ENCODE measurements at regions not wholly inside any gene's neighbourhood (a gene's known extent, or its start where the extent isn't known, plus 50 kb on each side); places are given as distances from the start of the nearest gene placed in this dataset.
A peak's percentile ranks its signal among the peaks of the same experiment; 100 is the strongest.

GRCh38 chr3:94225148-94225865 is 162.4 kb downstream of the NSUN3 start:
- H3K9me3 ChIP-seq = no peaks in the 10 kb centered on the region
- intact Hi-C loops (cut with DNase I) = no loop called here
- H3K4me1 ChIP-seq = no peaks in the 10 kb centered on the region
- H3K27ac ChIP-seq = no peak overlapping the region
- H3K9ac ChIP-seq (ENCODE audit: low read depth in 2 of 2, low read length in 2 of 2) = no peak overlapping the region
- H3K36me3 ChIP-seq = no peaks in the 10 kb centered on the region
- DNase-seq = no peak
- H3K27me3 ChIP-seq = no peaks in the 10 kb centered on the region
- no peak overlapping the region for H3K4me3 ChIP-seq
- TF ChIP-seq, protein P1, sequence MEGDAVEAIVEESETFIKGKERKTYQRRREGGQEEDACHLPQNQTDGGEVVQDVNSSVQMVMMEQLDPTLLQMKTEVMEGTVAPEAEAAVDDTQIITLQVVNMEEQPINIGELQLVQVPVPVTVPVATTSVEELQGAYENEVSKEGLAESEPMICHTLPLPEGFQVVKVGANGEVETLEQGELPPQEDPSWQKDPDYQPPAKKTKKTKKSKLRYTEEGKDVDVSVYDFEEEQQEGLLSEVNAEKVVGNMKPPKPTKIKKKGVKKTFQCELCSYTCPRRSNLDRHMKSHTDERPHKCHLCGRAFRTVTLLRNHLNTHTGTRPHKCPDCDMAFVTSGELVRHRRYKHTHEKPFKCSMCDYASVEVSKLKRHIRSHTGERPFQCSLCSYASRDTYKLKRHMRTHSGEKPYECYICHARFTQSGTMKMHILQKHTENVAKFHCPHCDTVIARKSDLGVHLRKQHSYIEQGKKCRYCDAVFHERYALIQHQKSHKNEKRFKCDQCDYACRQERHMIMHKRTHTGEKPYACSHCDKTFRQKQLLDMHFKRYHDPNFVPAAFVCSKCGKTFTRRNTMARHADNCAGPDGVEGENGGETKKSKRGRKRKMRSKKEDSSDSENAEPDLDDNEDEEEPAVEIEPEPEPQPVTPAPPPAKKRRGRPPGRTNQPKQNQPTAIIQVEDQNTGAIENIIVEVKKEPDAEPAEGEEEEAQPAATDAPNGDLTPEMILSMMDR (IDR thresholded peaks at IDR 0.05) = no peak

- no peak overlapping the region for H3K27ac ChIP-seq
- H3K4me3 ChIP-seq = no peak overlapping the region
- no peaks in the 10 kb centered on the region for H3K27me3 ChIP-seq
- H3K4me1 ChIP-seq = no peaks in the 10 kb centered on the region
- DNase-seq = no peak
- H3K9ac ChIP-seq (ENCODE audit: low read depth in 2 of 2, low read length in 2 of 2) = no peak overlapping the region
- H3K9me3 ChIP-seq = no peaks in the 10 kb centered on the region
- intact Hi-C loops (cut with DNase I) = no loop called here
- TF ChIP-seq, protein P1 (IDR thresholded peaks at IDR 0.05) = no peak
- H3K36me3 ChIP-seq = no peaks in the 10 kb centered on the region
Measured at GRCh38 chr3:94226078-94226477, 163.2 kb downstream of the NSUN3 start.

DNA sequence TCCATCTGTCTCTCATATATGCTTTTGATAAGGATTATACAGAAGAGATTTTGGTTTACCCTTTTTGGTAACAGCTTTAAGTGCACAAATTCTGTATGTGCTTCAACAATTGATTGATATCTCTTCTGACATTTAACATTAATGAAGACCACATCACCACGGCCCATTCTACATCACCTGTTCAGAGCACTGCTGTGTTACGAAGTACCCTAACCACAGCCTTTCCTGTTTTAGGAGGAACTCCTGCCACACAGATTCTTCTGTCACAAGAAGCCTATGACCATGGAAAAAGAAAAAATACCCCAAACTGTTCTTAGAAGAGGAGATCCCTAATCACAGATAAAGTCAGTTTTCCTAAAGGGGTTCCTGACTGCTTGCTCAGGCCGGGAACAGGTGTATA is 170.1 kb downstream of the NSUN3 start:
- no peak overlapping the region for H3K27ac ChIP-seq
- TF ChIP-seq, protein P1 (IDR thresholded peaks at IDR 0.05) = no peak
- intact Hi-C loops (cut with DNase I) = no loop called here

DNA sequence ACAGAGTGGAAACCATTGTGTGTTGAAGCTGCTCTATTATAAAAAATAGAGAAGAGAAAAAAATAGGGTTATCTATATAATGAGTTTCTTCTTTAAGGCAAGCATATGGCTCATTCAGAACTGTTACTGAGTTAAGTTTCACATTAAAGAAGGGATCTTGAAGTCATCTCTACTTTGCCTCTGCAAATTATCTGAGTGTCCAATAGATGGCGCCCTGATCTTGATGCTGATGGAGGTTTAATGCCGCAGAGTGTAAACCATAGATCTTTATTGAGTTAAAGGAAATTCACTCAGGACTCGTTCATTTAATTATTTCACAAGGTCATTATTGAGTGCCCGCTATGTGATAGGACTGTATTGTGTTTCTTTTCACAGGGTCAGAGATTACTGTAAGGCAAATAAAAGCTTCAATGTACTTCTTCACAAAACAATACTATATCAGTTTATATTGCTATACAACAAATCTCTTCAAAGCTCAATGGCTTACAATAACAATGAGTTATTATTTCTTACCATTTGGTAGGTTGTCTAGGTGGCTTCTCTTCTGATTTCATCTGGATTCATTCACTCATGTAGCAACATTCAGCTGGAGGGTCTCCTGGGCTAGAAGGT is 171.4 kb downstream of the NSUN3 start:
- Histone ChIP-seq H3K4me1 (no peaks in the 10 kb centered on the region), H3K9ac (ENCODE audit: low read depth in 2 of 2, low read length in 2 of 2) (no peak overlapping the region), H3K9me3 (no peaks in the 10 kb centered on the region), H3K4me3 (no peak overlapping the region), H3K27ac (no peak overlapping the region), H3K27me3 (no peaks in the 10 kb centered on the region), H3K36me3 (no peaks in the 10 kb centered on the region)
- TF ChIP-seq, protein P1 (IDR thresholded peaks at IDR 0.05) = peak; percentile 59
- peak; percentile 21 for DNase-seq
- intact Hi-C loops (cut with DNase I) = no loop called here

More for the DNA sequence above, 170.1 kb downstream of the NSUN3 start:
- no peaks in the 10 kb centered on the region for H3K4me1 ChIP-seq
- no peak overlapping the region for H3K4me3 ChIP-seq
- H3K9me3 ChIP-seq = no peaks in the 10 kb centered on the region
- no peak overlapping the region for H3K9ac ChIP-seq (ENCODE audit: low read depth in 2 of 2, low read length in 2 of 2)
- no peak for DNase-seq
- no peaks in the 10 kb centered on the region for H3K36me3 ChIP-seq
- no peaks in the 10 kb centered on the region for H3K27me3 ChIP-seq

DNA sequence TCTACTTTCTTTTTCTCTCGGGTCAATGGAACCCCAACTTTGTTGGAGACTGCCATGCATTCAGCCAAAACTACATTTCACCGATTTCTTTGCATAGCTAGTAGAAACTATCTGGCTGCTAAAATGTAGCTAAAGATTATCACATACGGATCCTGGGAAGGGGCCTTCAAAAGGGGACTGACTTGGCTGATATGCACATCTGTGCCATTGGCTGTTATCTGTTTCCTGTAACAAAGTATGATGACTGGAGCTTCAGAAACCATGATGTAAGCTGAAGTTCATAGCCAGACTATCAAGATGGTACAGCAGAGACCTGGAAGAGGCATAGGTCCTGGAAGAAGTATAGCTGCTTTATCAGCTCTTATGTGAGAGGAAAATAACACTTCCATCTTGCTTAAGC is 179.1 kb downstream of the NSUN3 start:
- Histone ChIP-seq H3K27ac (no peak overlapping the region), H3K9me3 (no peaks in the 10 kb centered on the region), H3K4me3 (no peak overlapping the region), H3K9ac (ENCODE audit: low read depth in 2 of 2, low read length in 2 of 2) (no peak overlapping the region), H3K4me1 (no peaks in the 10 kb centered on the region), H3K36me3 (no peaks in the 10 kb centered on the region), H3K27me3 (no peaks in the 10 kb centered on the region)
- DNase-seq = no peak
- TF ChIP-seq, protein P1 (IDR thresholded peaks at IDR 0.05) = no peak
- intact Hi-C loops (cut with DNase I) = loop anchor here (10.0 kb wide), 1 partner anchor 93 kb away; no protein-coding TSS in a partner anchor
